H9 (cell line): ENCODE measurements at regions not wholly inside any gene's neighbourhood (a gene's known extent, or its start where the extent isn't known, plus 50 kb on each side); places are given as distances from the start of the nearest gene placed in this dataset.
A peak's percentile ranks its signal among the peaks of the same experiment; 100 is the strongest.

Experiments
- DNase-seq: peaks from one replicate; pipeline ENCODE4 v3.0.0-alpha.2; 2017
- H2AFZ ChIP-seq: one replicate; pipeline ENCODE4 v1.6.1; 2013; ENCODE audit warnings: mild to moderate bottlenecking, low read length, control low read depth, moderate library complexity
- H2AK5ac ChIP-seq: 2 replicates; pipeline ENCODE4 v1.6.1; 2013; ENCODE audit warnings: low read length, control low read depth, mixed read lengths; ENCODE audit not compliant: insufficient read length
- H2BK120ac ChIP-seq: one replicate; pipeline ENCODE4 v1.6.1; 2013; ENCODE audit warnings: low read depth, mild to moderate bottlenecking, low read length, control low read depth, inconsistent platforms; ENCODE audit not compliant: poor library complexity, severe bottlenecking
- H2BK12ac ChIP-seq: 2 replicates; pipeline ENCODE4 v1.6.1; 2013; ENCODE audit warnings: low read length, control low read depth, mixed read lengths, low read depth; ENCODE audit not compliant: insufficient read length
- H2BK15ac ChIP-seq: 2 replicates; pipeline ENCODE4 v1.6.1; 2013; ENCODE audit warnings: low read depth, low read length, control low read depth
- H2BK20ac ChIP-seq: one replicate; pipeline ENCODE4 v1.6.1; 2013; ENCODE audit warnings: low read depth, mild to moderate bottlenecking, low read length, control low read depth, inconsistent platforms; ENCODE audit not compliant: poor library complexity, severe bottlenecking
- H2BK5ac ChIP-seq: 2 replicates; pipeline ENCODE4 v1.6.1; 2013; ENCODE audit warnings: low read length, control low read depth, mixed read lengths; ENCODE audit not compliant: insufficient read length
- H3K14ac ChIP-seq: 2 replicates; pipeline ENCODE4 v1.6.1; 2013; ENCODE audit warnings: low read length, control low read depth; ENCODE audit not compliant: insufficient read depth
- H3K18ac ChIP-seq: 2 replicates; pipeline ENCODE4 v1.6.1; 2013; ENCODE audit warnings: low read depth, mild to moderate bottlenecking, mixed read lengths, low read length, control low read depth; ENCODE audit not compliant: insufficient read length
- H3K23ac ChIP-seq: 2 replicates; pipeline ENCODE4 v1.6.1; 2013; ENCODE audit warnings: low read length, control low read depth, mixed read lengths, low read depth; ENCODE audit not compliant: insufficient read length
- H3K23me2 ChIP-seq: 2 replicates; pipeline ENCODE4 v1.6.1; 2013; ENCODE audit warnings: low read depth, mild to moderate bottlenecking, mixed read lengths, low read length, control low read depth; ENCODE audit not compliant: insufficient read length, poor library complexity, severe bottlenecking
- H3K27ac ChIP-seq: 2 replicates; pipeline ENCODE4 v1.5.1; 2013; ENCODE audit warnings: low read length, control low read depth, mixed read lengths, low read depth; ENCODE audit not compliant: insufficient read length
- H3K27me3 ChIP-seq: 2 replicates; pipeline ENCODE4 v1.6.1; 2013; ENCODE audit warnings: low read length, control low read depth, inconsistent platforms; ENCODE audit not compliant: insufficient read depth
- H3K4ac ChIP-seq: 2 replicates; pipeline ENCODE4 v1.6.1; 2013; ENCODE audit warnings: low read depth, mild to moderate bottlenecking, control low read depth, inconsistent platforms, low read length, moderate library complexity
- H3K4me1 ChIP-seq: 2 replicates; pipeline ENCODE4 v1.6.1; 2013; ENCODE audit warnings: low read length, control low read depth, inconsistent platforms; ENCODE audit not compliant: insufficient read depth
- H3K4me2 ChIP-seq: 2 replicates; pipeline ENCODE4 v1.6.1; 2013; ENCODE audit warnings: low read length, control low read depth, mixed read lengths; ENCODE audit not compliant: insufficient read length, insufficient read depth
- H3K56ac ChIP-seq: 2 replicates; pipeline ENCODE4 v1.6.1; 2013; ENCODE audit warnings: low read depth, mild to moderate bottlenecking, mixed read lengths, low read length, control low read depth; ENCODE audit not compliant: insufficient read length
- H3K79me1 ChIP-seq: 2 replicates; pipeline ENCODE4 v1.6.1; 2013; ENCODE audit warnings: low read depth, mild to moderate bottlenecking, moderate library complexity, low read length, control low read depth, inconsistent platforms; ENCODE audit not compliant: insufficient read depth, poor library complexity, severe bottlenecking
- H3K79me2 ChIP-seq: 2 replicates; pipeline ENCODE4 v1.6.1; 2013; ENCODE audit warnings: low read length, control low read depth, inconsistent platforms; ENCODE audit not compliant: insufficient read depth
- H3K9ac ChIP-seq: 2 replicates; pipeline ENCODE4 v1.6.1; 2013; ENCODE audit warnings: low read length, control low read depth, mixed read lengths; ENCODE audit not compliant: insufficient read length; ENCODE audit errors: extremely low read depth
- H3K9me3 ChIP-seq: one replicate; pipeline ENCODE4 v1.6.1; 2013; ENCODE audit warnings: low read depth, low read length, inconsistent platforms; ENCODE audit not compliant: control insufficient read depth
- H3T11ph ChIP-seq: one replicate; pipeline ENCODE4 v1.6.1; 2013; ENCODE audit warnings: mild to moderate bottlenecking, low read length, control low read depth, inconsistent platforms
- H4K20me1 ChIP-seq: one replicate; pipeline ENCODE4 v1.6.1; 2013; ENCODE audit not compliant: control insufficient read depth, insufficient read length, insufficient read depth
- H4K5ac ChIP-seq: 2 replicates; pipeline ENCODE4 v1.6.1; 2013; ENCODE audit warnings: low read depth, mild to moderate bottlenecking, mixed read lengths, low read length, control low read depth; ENCODE audit not compliant: insufficient read length
- H4K8ac ChIP-seq: replicated peaks from 2 replicates; pipeline ENCODE4 v1.6.1; 2013; ENCODE audit warnings: low read length, control low read depth, mixed read lengths, low read depth; ENCODE audit not compliant: insufficient read length
- H4K91ac ChIP-seq: 2 replicates; pipeline ENCODE4 v1.6.1; 2013; ENCODE audit warnings: low read depth, mild to moderate bottlenecking, moderate library complexity, mixed read lengths, low read length, control low read depth; ENCODE audit not compliant: insufficient read length
- H3K27ac Mint-ChIP-seq, 3 experiments: 2 replicates in 2 of 3; 3 replicates in 1 of 3; pipeline ENCODE4 v1.8.0; 2020 to 2021; ENCODE audit warnings: mixed read lengths in 3 of 3, mild to moderate bottlenecking in 1 of 3, moderate library complexity in 1 of 3
- H3K27me3 Mint-ChIP-seq: 2 replicates; pipeline ENCODE4 v1.8.0; 2021; ENCODE audit warnings: low read depth, mild to moderate bottlenecking, moderate library complexity, mixed read lengths
- H3K36me3 Mint-ChIP-seq, 3 experiments: 2 replicates in 2 of 3; 3 replicates in 1 of 3; pipeline ENCODE4 v1.8.0; 2020 to 2021; ENCODE audit warnings: low read depth in 3 of 3, mixed read lengths in 3 of 3; ENCODE audit not compliant: insufficient read depth in 1 of 3
- H3K4me1 Mint-ChIP-seq, 2 experiments: 2 replicates each; pipeline ENCODE4 v1.8.0; 2020; ENCODE audit warnings: mixed read lengths in 2 of 2
- H3K4me3 Mint-ChIP-seq, 2 experiments: 2 replicates in 1 of 2; 3 replicates in 1 of 2; pipeline ENCODE4 v1.8.0; 2020 to 2021; ENCODE audit warnings: mild to moderate bottlenecking in 2 of 2, mixed read lengths in 2 of 2, moderate library complexity in 1 of 2
- H3K9me3 Mint-ChIP-seq, 2 experiments: 2 replicates in 1 of 2; 3 replicates in 1 of 2; pipeline ENCODE4 v1.8.0; 2020; ENCODE audit warnings: mild to moderate bottlenecking in 2 of 2, mixed read lengths in 2 of 2, moderate library complexity in 1 of 2
- CTCF ChIP-seq: fragments of 200-600 bp; sonication (generic); conservative IDR thresholded peaks from 3 replicates; pipeline ENCODE4 v1.8.0; 2021; ENCODE audit warnings: antibody characterized with exemption, mild to moderate bottlenecking
- WGBS: extraction: QIAGEN DNeasy Blood & Tissue Kit; methylation state at CpG from one replicate; pipeline ENCODE4 v1.1.7; 2013; ENCODE audit warnings: missing lambda C conversion rate, low lambda C conversion rate, mixed read lengths; ENCODE audit not compliant: insufficient read length; ENCODE audit errors: extremely low coverage; 5-methylcytosine and 5-hydroxymethylcytosine counted together

DNA sequence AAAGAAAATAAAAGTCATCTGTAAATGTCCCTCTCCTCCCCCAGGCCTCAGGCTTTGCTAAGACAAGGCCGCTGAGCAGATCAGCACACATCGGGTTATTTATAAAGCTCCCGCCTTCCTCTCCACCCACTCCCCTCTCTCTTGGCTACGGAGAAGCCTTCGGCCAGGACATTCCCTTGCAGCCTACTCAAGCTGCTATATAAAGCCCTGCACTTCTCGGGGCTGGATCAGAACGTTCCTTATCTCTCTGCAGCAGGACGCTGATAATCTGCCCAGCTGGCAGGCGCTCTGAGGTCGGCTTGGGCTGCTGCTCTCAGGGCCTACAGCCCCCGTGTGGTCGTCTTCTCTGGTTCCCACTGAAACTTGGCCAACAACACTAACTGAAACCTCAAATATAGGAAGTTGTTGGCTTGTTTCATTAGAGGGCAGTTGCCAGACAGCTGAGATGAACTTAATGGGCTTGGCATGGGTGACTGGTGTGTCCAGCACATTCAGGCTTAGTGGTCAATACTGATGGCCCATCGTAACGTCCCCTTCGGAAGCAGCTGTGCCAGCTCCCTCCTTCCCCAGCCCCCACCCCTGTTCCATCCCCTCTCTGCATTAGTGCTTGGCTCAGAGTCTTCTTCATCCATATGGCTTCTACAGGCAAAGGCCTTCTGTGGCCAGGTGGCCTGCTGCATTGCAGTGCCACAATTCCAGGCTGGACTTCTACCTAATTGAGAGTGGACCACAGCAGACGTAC lies 64.6 kb downstream of the IER5 start:
- Mint-ChIP-seq H3K27ac (peak overlapping the region in 2 of 3 experiments; percentile 44 to 65; a peak in 1 of 7 replicates), H3K9me3 (peaks cover 12 to 14% of the 10 kb centered on the region in 2 experiments), H3K4me1 (peaks cover 12 to 19% of the 10 kb centered on the region in 2 experiments), H3K27me3 (peaks cover 1% of the 10 kb centered on the region; the same call in 1 of the 2 replicates), H3K36me3 (peaks cover 0 to 4% (median 3%) of the 10 kb centered on the region in 3 experiments; a peak in 1 of 7 replicates), H3K4me3 (no peak overlapping the region)
- H4K5ac ChIP-seq = no peak overlapping the region
- H2BK15ac ChIP-seq = no peak overlapping the region
- no peak overlapping the region for H4K91ac ChIP-seq
- DNase-seq = no peak
- no peak overlapping the region for H2BK5ac ChIP-seq
- no peak overlapping the region for H3K14ac ChIP-seq
- H4K20me1 ChIP-seq = no peaks in the 10 kb centered on the region
- H3K56ac ChIP-seq = no peak overlapping the region
- no peak overlapping the region for H3K4me2 ChIP-seq
- no peak overlapping the region for H3T11ph ChIP-seq
- no peaks in the 10 kb centered on the region for H3K79me2 ChIP-seq
- no CpG with 5 or more reads among the region's 16 CpGs for WGBS
- H3K9me3 ChIP-seq = no peaks in the 10 kb centered on the region
- H2AK5ac ChIP-seq = no peak overlapping the region
- TF ChIP-seq CTCF = peak; percentile 51
- no peak overlapping the region for H3K9ac ChIP-seq
- H2AFZ ChIP-seq = no peak overlapping the region
- no peaks in the 10 kb centered on the region for H3K23me2 ChIP-seq
- no peak overlapping the region for H4K8ac ChIP-seq
- H3K27ac ChIP-seq = no peak overlapping the region
- no peak overlapping the region for H2BK20ac ChIP-seq
- no peak overlapping the region for H3K18ac ChIP-seq
- H3K79me1 ChIP-seq = no peaks in the 10 kb centered on the region
- no peaks in the 10 kb centered on the region for H3K27me3 ChIP-seq
- H2BK12ac ChIP-seq = no peak overlapping the region
- no peak overlapping the region for H3K4ac ChIP-seq
- no peaks in the 10 kb centered on the region for H3K4me1 ChIP-seq
- H2BK120ac ChIP-seq = no peak overlapping the region
- no peak overlapping the region for H3K23ac ChIP-seq
